ENCODE measurements at regions not wholly inside any gene's neighbourhood (a gene's known extent, or its start where the extent isn't known, plus 50 kb on each side); places are given as distances from the start of the nearest gene placed in this dataset.

GRCh38 chr15:81948751-81949150 is 97.1 kb downstream of the MEX3B start:
- Mint-ChIP-seq H3K4me1 (ENCODE audit: low read depth) (no peaks in the 10 kb centered on the region), H3K9me3 (no peaks in the 10 kb centered on the region), H3K27me3 (ENCODE audit: low read depth) (no peaks in the 10 kb centered on the region), H3K27ac (no peak overlapping the region), H3K4me3 (ENCODE audit: low read depth) (no peak overlapping the region), H3K36me3 (ENCODE audit: low read depth) (no peaks in the 10 kb centered on the region)
- DNase-seq (ENCODE audit: low spot score) = no peak
- intact Hi-C loops (cut with micrococcal nuclease) = no loop called here

GRCh38 chr15:81948222-81948621 is 97.6 kb downstream of the MEX3B start:
- intact Hi-C loops (cut with micrococcal nuclease) = no loop called here
- Mint-ChIP-seq H3K4me1 (ENCODE audit: low read depth) (no peaks in the 10 kb centered on the region), H3K4me3 (ENCODE audit: low read depth) (no peak overlapping the region), H3K27me3 (ENCODE audit: low read depth) (no peaks in the 10 kb centered on the region), H3K36me3 (ENCODE audit: low read depth) (no peaks in the 10 kb centered on the region), H3K27ac (no peak overlapping the region), H3K9me3 (no peaks in the 10 kb centered on the region)
- DNase-seq (ENCODE audit: low spot score) = no peak

GRCh38 chr15:81947548-81947947 is 98.3 kb downstream of the MEX3B start:
- H3K9me3 Mint-ChIP-seq = no peaks in the 10 kb centered on the region
- intact Hi-C loops (cut with micrococcal nuclease) = no loop called here
- H3K27me3 Mint-ChIP-seq (ENCODE audit: low read depth) = no peaks in the 10 kb centered on the region
- no peak for DNase-seq (ENCODE audit: low spot score)
- no peak overlapping the region for H3K4me3 Mint-ChIP-seq (ENCODE audit: low read depth)
- H3K27ac Mint-ChIP-seq = no peak overlapping the region
- H3K4me1 Mint-ChIP-seq (ENCODE audit: low read depth) = no peaks in the 10 kb centered on the region
- no peaks in the 10 kb centered on the region for H3K36me3 Mint-ChIP-seq (ENCODE audit: low read depth)

- no peak for DNase-seq (ENCODE audit: low spot score)
- Mint-ChIP-seq H3K9me3 (peaks cover 2% of the 10 kb centered on the region), H3K4me3 (ENCODE audit: low read depth) (no peak overlapping the region), H3K27ac (no peak overlapping the region), H3K36me3 (ENCODE audit: low read depth) (no peaks in the 10 kb centered on the region), H3K27me3 (ENCODE audit: low read depth) (no peaks in the 10 kb centered on the region), H3K4me1 (ENCODE audit: low read depth) (no peaks in the 10 kb centered on the region)
- intact Hi-C loops (cut with micrococcal nuclease) = no loop called here
These were observed 100.7 kb downstream of the MEX3B start for GRCh38 chr15:81945014-81945615.

- Mint-ChIP-seq H3K4me3 (ENCODE audit: low read depth) (no peak overlapping the region), H3K27me3 (ENCODE audit: low read depth) (no peaks in the 10 kb centered on the region), H3K36me3 (ENCODE audit: low read depth) (no peaks in the 10 kb centered on the region), H3K27ac (no peak overlapping the region), H3K9me3 (peaks cover 4% of the 10 kb centered on the region), H3K4me1 (ENCODE audit: low read depth) (no peaks in the 10 kb centered on the region)
- intact Hi-C loops (cut with micrococcal nuclease) = no loop called here
- no peak for DNase-seq (ENCODE audit: low spot score)
These were observed 103.1 kb downstream of the MEX3B start for GRCh38 chr15:81942655-81943195.

- H3K27ac Mint-ChIP-seq = no peak overlapping the region
- H3K27me3 Mint-ChIP-seq (ENCODE audit: low read depth) = no peaks in the 10 kb centered on the region
- peaks cover 4% of the 10 kb centered on the region for H3K9me3 Mint-ChIP-seq
- no peak for DNase-seq (ENCODE audit: low spot score)
- H3K36me3 Mint-ChIP-seq (ENCODE audit: low read depth) = no peaks in the 10 kb centered on the region
- H3K4me1 Mint-ChIP-seq (ENCODE audit: low read depth) = no peaks in the 10 kb centered on the region
- intact Hi-C loops (cut with micrococcal nuclease) = no loop called here
- H3K4me3 Mint-ChIP-seq (ENCODE audit: low read depth) = no peak overlapping the region
These were observed 103.7 kb downstream of the MEX3B start for GRCh38 chr15:81942157-81942556.

- H3K27ac Mint-ChIP-seq = no peak overlapping the region
- no peaks in the 10 kb centered on the region for H3K27me3 Mint-ChIP-seq (ENCODE audit: low read depth)
- no peak overlapping the region for H3K4me3 Mint-ChIP-seq (ENCODE audit: low read depth)
- intact Hi-C loops (cut with micrococcal nuclease) = no loop called here
- H3K36me3 Mint-ChIP-seq (ENCODE audit: low read depth) = no peaks in the 10 kb centered on the region
- peaks cover 4% of the 10 kb centered on the region for H3K9me3 Mint-ChIP-seq
- H3K4me1 Mint-ChIP-seq (ENCODE audit: low read depth) = no peaks in the 10 kb centered on the region
- no peak for DNase-seq (ENCODE audit: low spot score)
These were observed 104.3 kb downstream of the MEX3B start for GRCh38 chr15:81941479-81941878.

GRCh38 chr15:81940467-81941451 is 105.1 kb downstream of the MEX3B start:
- DNase-seq (ENCODE audit: low spot score) = no peak
- no peaks in the 10 kb centered on the region for H3K4me1 Mint-ChIP-seq (ENCODE audit: low read depth)
- intact Hi-C loops (cut with micrococcal nuclease) = no loop called here
- no peak overlapping the region for H3K27ac Mint-ChIP-seq
- no peak overlapping the region for H3K4me3 Mint-ChIP-seq (ENCODE audit: low read depth)
- H3K9me3 Mint-ChIP-seq = peaks cover 4% of the 10 kb centered on the region
- H3K27me3 Mint-ChIP-seq (ENCODE audit: low read depth) = no peaks in the 10 kb centered on the region
- H3K36me3 Mint-ChIP-seq (ENCODE audit: low read depth) = no peaks in the 10 kb centered on the region

- no peak overlapping the region for H3K4me3 Mint-ChIP-seq (ENCODE audit: low read depth)
- no peak overlapping the region for H3K27ac Mint-ChIP-seq
- no peaks in the 10 kb centered on the region for H3K4me1 Mint-ChIP-seq (ENCODE audit: low read depth)
- intact Hi-C loops (cut with micrococcal nuclease) = no loop called here
- no peaks in the 10 kb centered on the region for H3K36me3 Mint-ChIP-seq (ENCODE audit: low read depth)
- no peaks in the 10 kb centered on the region for H3K27me3 Mint-ChIP-seq (ENCODE audit: low read depth)
- peaks cover 4% of the 10 kb centered on the region for H3K9me3 Mint-ChIP-seq
- no peak for DNase-seq (ENCODE audit: low spot score)
These were observed 106.0 kb downstream of the MEX3B start for GRCh38 chr15:81939604-81940440.

- Mint-ChIP-seq H3K27me3 (ENCODE audit: low read depth) (no peaks in the 10 kb centered on the region), H3K36me3 (ENCODE audit: low read depth) (no peaks in the 10 kb centered on the region), H3K9me3 (peaks cover 4% of the 10 kb centered on the region), H3K4me1 (ENCODE audit: low read depth) (no peaks in the 10 kb centered on the region), H3K4me3 (ENCODE audit: low read depth) (no peak overlapping the region), H3K27ac (no peak overlapping the region)
- intact Hi-C loops (cut with micrococcal nuclease) = no loop called here
- no peak for DNase-seq (ENCODE audit: low spot score)
These were observed 108.6 kb downstream of the MEX3B start for GRCh38 chr15:81937189-81937588.

- no peak overlapping the region for H3K4me3 Mint-ChIP-seq (ENCODE audit: low read depth)
- no peak overlapping the region for H3K27ac Mint-ChIP-seq
- DNase-seq (ENCODE audit: low spot score) = no peak
- H3K27me3 Mint-ChIP-seq (ENCODE audit: low read depth) = no peaks in the 10 kb centered on the region
- no peaks in the 10 kb centered on the region for H3K36me3 Mint-ChIP-seq (ENCODE audit: low read depth)
- no peaks in the 10 kb centered on the region for H3K9me3 Mint-ChIP-seq
- H3K4me1 Mint-ChIP-seq (ENCODE audit: low read depth) = no peaks in the 10 kb centered on the region
- intact Hi-C loops (cut with micrococcal nuclease) = no loop called here
These were observed 115.0 kb downstream of the MEX3B start for GRCh38 chr15:81930582-81931369.

GRCh38 chr15:81929557-81929956 is 116.3 kb downstream of the MEX3B start:
- DNase-seq (ENCODE audit: low spot score) = no peak
- no peaks in the 10 kb centered on the region for H3K27me3 Mint-ChIP-seq (ENCODE audit: low read depth)
- no peak overlapping the region for H3K4me3 Mint-ChIP-seq (ENCODE audit: low read depth)
- no peaks in the 10 kb centered on the region for H3K9me3 Mint-ChIP-seq
- no peaks in the 10 kb centered on the region for H3K4me1 Mint-ChIP-seq (ENCODE audit: low read depth)
- no peak overlapping the region for H3K27ac Mint-ChIP-seq
- H3K36me3 Mint-ChIP-seq (ENCODE audit: low read depth) = no peaks in the 10 kb centered on the region
- intact Hi-C loops (cut with micrococcal nuclease) = no loop called here

Measured in activated T-helper 2 cell treated with anti-CD3 and anti-CD28 coated beads, Interferon-gamma antibody, Interleukin-2, Interleukin-4, amounts not matched to agents 10 μg/mL and 5 μg/mL and 100 μg/mL, durations not matched to agents 14 hours and 24 hours and 36 hours (primary cell).